HL-60 (cell line): ENCODE measurements at regions not wholly inside any gene's neighbourhood (a gene's known extent, or its start where the extent isn't known, plus 50 kb on each side); places are given as distances from the start of the nearest gene placed in this dataset.

Experiments used
- CTCF ChIP-seq: IDR thresholded peaks from one replicate; pipeline ENCODE4 v1.5.1; 2011; ENCODE audit warnings: low read length, control low read depth, inconsistent platforms; ENCODE audit not compliant: insufficient read depth
- POLR2AphosphoS5 ChIP-seq: IDR thresholded peaks from 2 replicates; pipeline ENCODE4 v1.6.1; 2012; ENCODE audit warnings: low read depth
- REST ChIP-seq: IDR thresholded peaks from 2 replicates; pipeline ENCODE4 v1.6.1; 2012; ENCODE audit warnings: low read depth; ENCODE audit not compliant: insufficient replicate concordance

GRCh38 chr1:208924928-208925327 is 658.6 kb upstream of the CAMK1G start:
- TF ChIP-seq CTCF, result no peak
- no peak for TF ChIP-seq REST
- TF ChIP-seq POLR2AphosphoS5, result no peak
